ENCODE measurements at regions not wholly inside any gene's neighbourhood (a gene's known extent, or its start where the extent isn't known, plus 50 kb on each side); places are given as distances from the start of the nearest gene placed in this dataset.

GRCh38 chr4:4689694-4690440, 148.0 kb upstream of the STX18 start:
- no peak for DNase-seq

GRCh38 chr4:4687935-4688727, 146.3 kb upstream of the STX18 start:
- no peak for DNase-seq

GRCh38 chr4:4687100-4687499, 145.3 kb upstream of the STX18 start:
- no peak for DNase-seq

- DNase-seq, result no peak
Measured at GRCh38 chr4:4685810-4686795, 144.3 kb upstream of the STX18 start.

GRCh38 chr4:4681653-4682052, 139.8 kb upstream of the STX18 start:
- no peak for DNase-seq

GRCh38 chr4:4680758-4681157, 138.9 kb upstream of the STX18 start:
- DNase-seq, result no peak

GRCh38 chr4:4680243-4680642, 138.4 kb upstream of the STX18 start:
- DNase-seq, result no peak

GRCh38 chr4:4677556-4678522, 136.0 kb upstream of the STX18 start:
- peak; percentile 50 for DNase-seq

GRCh38 chr4:4675641-4676040, 133.8 kb upstream of the STX18 start:
- DNase-seq, result no peak

- DNase-seq, result no peak
Measured at GRCh38 chr4:4675051-4675581, 133.3 kb upstream of the STX18 start.

GRCh38 chr4:4673070-4673469, 131.2 kb upstream of the STX18 start:
- peak; percentile 88 for DNase-seq

- DNase-seq, result no peak
Measured at GRCh38 chr4:4672402-4672801, 130.6 kb upstream of the STX18 start.

GRCh38 chr4:4671774-4672349, 130.0 kb upstream of the STX18 start:
- no peak for DNase-seq

- no peak for DNase-seq
Measured at GRCh38 chr4:4670869-4671268, 129.0 kb upstream of the STX18 start.

- no peak for DNase-seq
Measured at GRCh38 chr4:4668355-4669210, 126.7 kb upstream of the STX18 start.

GRCh38 chr4:4667622-4668081, 125.8 kb upstream of the STX18 start:
- no peak for DNase-seq

GRCh38 chr4:4666693-4667621, 125.1 kb upstream of the STX18 start:
- peak; percentile 38 for DNase-seq

- DNase-seq, result peak; percentile 94
Measured at GRCh38 chr4:4666187-4666586, 124.3 kb upstream of the STX18 start.

GRCh38 chr4:4664234-4664633, 122.4 kb upstream of the STX18 start:
- no peak for DNase-seq

Measured in NCI-H82 (cell line).